Anterior cingulate cortex (tissue), 58 donors: ENCODE measurements at regions not wholly inside any gene's neighbourhood (a gene's known extent, or its start where the extent isn't known, plus 50 kb on each side); places are given as distances from the start of the nearest gene placed in this dataset.
"Not testable (repeated sequence)": the region's sequence is repeated elsewhere in the genome, so short reads cannot be mapped to it uniquely, and the experiment has no call there.

Experiments
- DNase-seq, 58 donors: peaks; one replicate each; lab custom pipeline; 2025; lab: John Stamatoyannopoulos, UW

- DNase-seq = not testable (repeated sequence)
Measured at GRCh38 chr7:35853194-35853593, 52.3 kb downstream of the SEPTIN7 start.

- peak in 20 of 58 donors; percentile 4 to 71 (median 26) for DNase-seq
Measured at GRCh38 chr7:35854311-35854710, 53.5 kb downstream of the SEPTIN7 start.

- no peak for DNase-seq
Measured at GRCh38 chr7:35856175-35856574, 55.3 kb downstream of the SEPTIN7 start.

GRCh38 chr7:35860664-35861063 is 59.8 kb downstream of the SEPTIN7 start:
- no peak for DNase-seq

GRCh38 chr7:35865287-35865686 is 64.4 kb downstream of the SEPTIN7 start:
- no peak for DNase-seq

GRCh38 chr7:35866186-35866585 is 65.3 kb downstream of the SEPTIN7 start:
- no peak for DNase-seq

GRCh38 chr7:35869117-35869516 is 68.3 kb downstream of the SEPTIN7 start:
- DNase-seq = not testable (repeated sequence)

GRCh38 chr7:35869810-35870209 is 69.0 kb downstream of the SEPTIN7 start:
- no peak for DNase-seq

- DNase-seq = no peak
Measured at GRCh38 chr7:35871856-35872255, 71.0 kb downstream of the SEPTIN7 start.

GRCh38 chr7:35874886-35875285 is 74.0 kb downstream of the SEPTIN7 start:
- no peak for DNase-seq

- DNase-seq = no peak
Measured at GRCh38 chr7:35875292-35875691, 74.4 kb downstream of the SEPTIN7 start.

- DNase-seq = no peak
Measured at GRCh38 chr7:35878351-35878750, 77.5 kb downstream of the SEPTIN7 start.

- not testable (repeated sequence) for DNase-seq
Measured at GRCh38 chr7:35887430-35887829, 86.6 kb downstream of the SEPTIN7 start.

GRCh38 chr7:35889001-35889400 is 88.1 kb downstream of the SEPTIN7 start:
- DNase-seq = no peak

GRCh38 chr7:35889870-35890269 is 89.0 kb downstream of the SEPTIN7 start:
- no peak for DNase-seq

- DNase-seq = no peak
Measured at GRCh38 chr7:35891004-35891830, 90.4 kb downstream of the SEPTIN7 start.

GRCh38 chr7:35893649-35894048 is 92.8 kb downstream of the SEPTIN7 start:
- DNase-seq = no peak

GRCh38 chr7:35894721-35895120 is 93.9 kb downstream of the SEPTIN7 start:
- DNase-seq = no peak

- no peak for DNase-seq
Measured at GRCh38 chr7:35900651-35901050, 99.8 kb downstream of the SEPTIN7 start.

GRCh38 chr7:35905555-35905954 is 104.7 kb downstream of the SEPTIN7 start:
- no peak for DNase-seq

GRCh38 chr7:35906191-35906908 is 105.5 kb downstream of the SEPTIN7 start:
- peak in 47 of 58 donors; percentile 7 to 84 (median 45) for DNase-seq
